GM12873 (cell line): ENCODE measurements at regions not wholly inside any gene's neighbourhood (a gene's known extent, or its start where the extent isn't known, plus 50 kb on each side); places are given as distances from the start of the nearest gene placed in this dataset.

ENCODE experiments used
- CTCF ChIP-seq: IDR thresholded peaks from 2 replicates; pipeline ENCODE4 v1.5.1; 2012; ENCODE audit warnings: low read depth, mild to moderate bottlenecking, moderate library complexity, low read length, control low read depth; ENCODE audit not compliant: insufficient read depth; ENCODE audit errors: missing control alignments

- no peak for TF ChIP-seq CTCF
Observed at GRCh38 chr6:51474022-51474975, 613.1 kb downstream of the PKHD1 start.

GRCh38 chr6:51477711-51478311, 609.6 kb downstream of the PKHD1 start:
- TF ChIP-seq CTCF = no peak

- no peak for TF ChIP-seq CTCF
Observed at GRCh38 chr6:51479296-51479695, 608.1 kb downstream of the PKHD1 start.

GRCh38 chr6:51480040-51480439, 607.4 kb downstream of the PKHD1 start:
- no peak for TF ChIP-seq CTCF

GRCh38 chr6:51487937-51488336, 599.5 kb downstream of the PKHD1 start:
- TF ChIP-seq CTCF = no peak

GRCh38 chr6:51489133-51489532, 598.3 kb downstream of the PKHD1 start:
- no peak for TF ChIP-seq CTCF

- no peak for TF ChIP-seq CTCF
Observed at GRCh38 chr6:51490101-51490500, 597.3 kb downstream of the PKHD1 start.
